GM12872 (cell line): ENCODE measurements at regions not wholly inside any gene's neighbourhood (a gene's known extent, or its start where the extent isn't known, plus 50 kb on each side); places are given as distances from the start of the nearest gene placed in this dataset.

Source experiments
- CTCF ChIP-seq: IDR thresholded peaks from 3 replicates; pipeline ENCODE4 v1.5.1; 2011; ENCODE audit warnings: low read depth, mild to moderate bottlenecking, low read length, moderate library complexity; ENCODE audit not compliant: insufficient read depth

- no peak for TF ChIP-seq CTCF
Measured at GRCh38 chr21:35370071-35370470, 321.0 kb upstream of the RUNX1 start.

GRCh38 chr21:35368326-35368725 is 319.2 kb upstream of the RUNX1 start:
- no peak for TF ChIP-seq CTCF

DNA sequence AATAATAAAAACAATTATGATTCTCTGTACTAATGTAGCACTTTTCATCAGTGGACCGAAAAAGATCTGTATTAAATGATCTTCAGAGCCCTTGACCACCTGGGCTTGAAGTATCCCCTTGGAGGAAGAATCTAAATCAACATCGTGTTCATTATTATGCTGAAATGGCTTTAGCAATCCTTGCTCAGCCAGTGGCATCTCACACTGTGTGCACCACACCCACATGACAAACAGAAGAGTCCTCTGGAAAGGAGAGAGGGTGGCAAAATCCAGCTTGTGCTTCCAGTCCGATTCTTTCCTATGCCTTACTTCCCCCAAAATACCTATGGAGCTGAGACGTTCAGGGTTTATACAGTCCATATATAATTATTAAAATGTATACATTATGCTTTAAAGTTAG is 318.5 kb upstream of the RUNX1 start:
- no peak for TF ChIP-seq CTCF

DNA sequence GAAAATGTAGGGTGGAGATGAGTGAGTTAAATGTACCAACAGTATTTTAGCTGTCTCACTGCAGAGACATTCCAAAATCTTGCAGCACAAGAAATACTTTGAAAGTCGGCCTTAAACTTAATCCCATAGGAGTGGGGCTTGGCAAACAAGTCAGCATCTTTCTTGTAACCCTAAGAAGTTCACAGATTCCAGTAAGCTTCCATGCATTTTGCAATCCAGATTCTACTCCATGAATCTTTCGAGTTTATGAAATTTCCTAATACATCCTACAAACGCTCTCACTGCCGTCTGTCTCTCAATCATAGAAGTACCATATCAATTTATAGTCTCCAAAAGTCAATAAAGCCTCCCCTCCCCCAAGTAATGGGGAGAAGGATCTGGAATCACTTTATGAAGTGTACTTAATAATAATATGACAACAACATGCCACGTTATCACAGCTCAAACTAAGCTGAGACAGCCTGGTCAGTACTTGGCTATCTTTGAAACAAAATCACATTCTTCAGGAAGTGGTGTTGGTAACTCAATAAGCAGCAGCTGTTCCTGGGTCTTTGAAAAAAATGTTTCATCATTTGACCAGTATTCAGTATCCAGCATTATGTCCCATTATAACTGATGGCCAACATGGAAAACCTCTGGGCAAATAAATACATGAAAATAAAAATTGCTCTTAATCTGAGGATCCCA is 317.4 kb upstream of the RUNX1 start:
- TF ChIP-seq CTCF: no peak

- no peak for TF ChIP-seq CTCF
Measured at GRCh38 chr21:35363458-35363857, 314.4 kb upstream of the RUNX1 start.

DNA sequence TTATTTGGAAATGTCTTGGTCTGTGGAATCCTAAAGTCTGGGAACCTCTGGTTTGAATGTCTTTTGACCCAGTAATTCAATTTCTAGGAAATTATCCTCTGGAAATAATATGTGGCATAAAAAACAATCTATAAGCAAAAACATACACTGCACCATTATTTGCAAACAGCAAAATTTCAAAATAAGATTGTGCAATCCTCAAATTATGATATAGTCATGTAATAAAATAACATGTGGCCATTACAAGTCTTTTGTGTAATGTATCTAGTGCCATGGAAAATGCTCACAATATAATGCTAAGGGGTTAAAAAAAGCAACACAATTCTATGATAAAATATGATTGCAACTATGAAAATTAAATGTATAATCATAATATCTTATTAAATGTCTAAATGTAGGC is 312.9 kb upstream of the RUNX1 start:
- TF ChIP-seq CTCF: no peak

- TF ChIP-seq CTCF: no peak
Measured at GRCh38 chr21:35360870-35361570, 311.9 kb upstream of the RUNX1 start.
